SK-N-MC (cell line): ENCODE measurements at regions not wholly inside any gene's neighbourhood (a gene's known extent, or its start where the extent isn't known, plus 50 kb on each side); places are given as distances from the start of the nearest gene placed in this dataset.

Experiments
- DNase-seq: peaks from one replicate; pipeline ENCODE4 v3.0.0-alpha.2; 2011; ENCODE audit warnings: low read depth, low spot score
- H3K27ac ChIP-seq: fragments of 200-600 bp; sonication (generic); 2 replicates; pipeline ENCODE4 v1.5.1; 2016; ENCODE audit warnings: mixed run types
- H3K36me3 ChIP-seq: fragments of 200-600 bp; sonication (generic); 2 replicates; pipeline ENCODE4 v1.6.1; 2017; ENCODE audit warnings: antibody characterized with exemption, low read length, mixed read lengths; ENCODE audit not compliant: insufficient read depth
- H3K4me3 ChIP-seq: fragments of 200-600 bp; sonication (generic); 2 replicates; pipeline ENCODE4 v1.5.1; 2016
- H3K9ac ChIP-seq: fragments of 200-600 bp; sonication (generic); 2 replicates; pipeline ENCODE4 v1.8.0; 2017; ENCODE audit warnings: mixed run types, mixed read lengths; ENCODE audit not compliant: insufficient read length
- H3K9me3 ChIP-seq: fragments of 200-600 bp; sonication (generic); 2 replicates; pipeline ENCODE4 v1.6.1; 2017; ENCODE audit warnings: low read depth, mild to moderate bottlenecking, antibody characterized with exemption, low read length, moderate library complexity, mixed read lengths
- EZH2 ChIP-seq: fragments of 200-600 bp; sonication (generic); IDR thresholded peaks from one replicate; pipeline ENCODE4 v1.6.1; 2017; ENCODE audit warnings: antibody characterized with exemption
- FOXP2 ChIP-seq: optimal IDR thresholded peaks from 2 replicates; pipeline ENCODE3; 2011; ENCODE audit warnings: mild to moderate bottlenecking, moderate library complexity; ENCODE audit not compliant: insufficient read depth; ENCODE audit errors: extremely low read length, control extremely low read depth
- POLR2AphosphoS5 ChIP-seq: IDR thresholded peaks from 2 replicates; pipeline ENCODE4 v1.6.1; 2012; ENCODE audit warnings: mild to moderate bottlenecking, low read depth, low read length, borderline replicate concordance

- DNase-seq, result no peak
- Histone ChIP-seq H3K4me3 (no peak overlapping the region), H3K9ac (no peak overlapping the region), H3K9me3 (no peaks in the 10 kb centered on the region), H3K27ac (no peak overlapping the region), H3K36me3 (no peaks in the 10 kb centered on the region)
- no peak for TF ChIP-seq FOXP2
- TF ChIP-seq EZH2, result no peak
- no peak for TF ChIP-seq POLR2AphosphoS5
Observed at GRCh38 chr5:40224421-40224820, 455.3 kb upstream of the PTGER4 start.

GRCh38 chr5:40223884-40224402 is 455.8 kb upstream of the PTGER4 start:
- no peak for TF ChIP-seq POLR2AphosphoS5
- TF ChIP-seq FOXP2, result no peak
- no peak for TF ChIP-seq EZH2
- H3K4me3 ChIP-seq, result no peak overlapping the region
- no peak for DNase-seq
- no peaks in the 10 kb centered on the region for H3K36me3 ChIP-seq
- H3K27ac ChIP-seq, result no peak overlapping the region
- H3K9ac ChIP-seq, result no peak overlapping the region
- H3K9me3 ChIP-seq, result no peaks in the 10 kb centered on the region

- Histone ChIP-seq H3K9ac (no peak overlapping the region), H3K4me3 (no peak overlapping the region), H3K27ac (no peak overlapping the region), H3K36me3 (no peaks in the 10 kb centered on the region), H3K9me3 (no peaks in the 10 kb centered on the region)
- no peak for DNase-seq
- TF ChIP-seq FOXP2 (no peak), EZH2 (no peak), POLR2AphosphoS5 (no peak)
Observed at GRCh38 chr5:40221796-40222195, 457.9 kb upstream of the PTGER4 start.

GRCh38 chr5:40221255-40221654 is 458.5 kb upstream of the PTGER4 start:
- Histone ChIP-seq H3K27ac (no peak overlapping the region), H3K4me3 (no peak overlapping the region), H3K9ac (no peak overlapping the region), H3K9me3 (no peaks in the 10 kb centered on the region), H3K36me3 (no peaks in the 10 kb centered on the region)
- no peak for DNase-seq
- TF ChIP-seq POLR2AphosphoS5, result no peak
- no peak for TF ChIP-seq FOXP2

- Histone ChIP-seq H3K9ac (no peak overlapping the region), H3K9me3 (no peaks in the 10 kb centered on the region), H3K4me3 (no peak overlapping the region), H3K27ac (no peak overlapping the region), H3K36me3 (no peaks in the 10 kb centered on the region)
- DNase-seq, result no peak
- TF ChIP-seq FOXP2 (no peak), EZH2 (no peak), POLR2AphosphoS5 (no peak)
Observed at GRCh38 chr5:40220260-40220659, 459.5 kb upstream of the PTGER4 start.

GRCh38 chr5:40217553-40217952 is 462.2 kb upstream of the PTGER4 start:
- no peak overlapping the region for H3K4me3 ChIP-seq
- no peaks in the 10 kb centered on the region for H3K9me3 ChIP-seq
- no peak for DNase-seq
- TF ChIP-seq POLR2AphosphoS5, result no peak
- TF ChIP-seq EZH2, result no peak
- no peak for TF ChIP-seq FOXP2
- H3K9ac ChIP-seq, result no peak overlapping the region
- H3K27ac ChIP-seq, result no peak overlapping the region
- no peaks in the 10 kb centered on the region for H3K36me3 ChIP-seq

- Histone ChIP-seq H3K36me3 (no peaks in the 10 kb centered on the region), H3K27ac (no peak overlapping the region), H3K9ac (no peak overlapping the region), H3K9me3 (no peaks in the 10 kb centered on the region), H3K4me3 (no peak overlapping the region)
- no peak for DNase-seq
- no peak for TF ChIP-seq FOXP2
- TF ChIP-seq EZH2, result no peak
- TF ChIP-seq POLR2AphosphoS5, result no peak
Observed at GRCh38 chr5:40210694-40211093, 469.0 kb upstream of the PTGER4 start.

GRCh38 chr5:40206030-40206429 is 473.7 kb upstream of the PTGER4 start:
- Histone ChIP-seq H3K27ac (no peak overlapping the region), H3K4me3 (no peak overlapping the region), H3K9ac (no peak overlapping the region), H3K9me3 (no peaks in the 10 kb centered on the region), H3K36me3 (no peaks in the 10 kb centered on the region)
- no peak for TF ChIP-seq POLR2AphosphoS5
- TF ChIP-seq EZH2, result no peak
- TF ChIP-seq FOXP2, result no peak
- DNase-seq, result no peak

- H3K9ac ChIP-seq, result no peak overlapping the region
- DNase-seq, result no peak
- H3K9me3 ChIP-seq, result no peaks in the 10 kb centered on the region
- H3K27ac ChIP-seq, result no peak overlapping the region
- no peaks in the 10 kb centered on the region for H3K36me3 ChIP-seq
- TF ChIP-seq POLR2AphosphoS5, result no peak
- TF ChIP-seq EZH2, result no peak
- TF ChIP-seq FOXP2, result no peak
- H3K4me3 ChIP-seq, result no peak overlapping the region
Observed at GRCh38 chr5:40204144-40204543, 475.6 kb upstream of the PTGER4 start.
